GM19372 (cell line): ENCODE measurements at regions not wholly inside any gene's neighbourhood (a gene's known extent, or its start where the extent isn't known, plus 50 kb on each side); places are given as distances from the start of the nearest gene placed in this dataset.

Source experiments
- ATAC-seq: cut with Tn5 transposase; IDR thresholded peaks from one replicate; pipeline ENCODE4 v1.9.1; 2021; ENCODE audit warnings: mild to moderate bottlenecking, low read depth, moderate library complexity; ENCODE audit not compliant: unreplicated experiment

DNA sequence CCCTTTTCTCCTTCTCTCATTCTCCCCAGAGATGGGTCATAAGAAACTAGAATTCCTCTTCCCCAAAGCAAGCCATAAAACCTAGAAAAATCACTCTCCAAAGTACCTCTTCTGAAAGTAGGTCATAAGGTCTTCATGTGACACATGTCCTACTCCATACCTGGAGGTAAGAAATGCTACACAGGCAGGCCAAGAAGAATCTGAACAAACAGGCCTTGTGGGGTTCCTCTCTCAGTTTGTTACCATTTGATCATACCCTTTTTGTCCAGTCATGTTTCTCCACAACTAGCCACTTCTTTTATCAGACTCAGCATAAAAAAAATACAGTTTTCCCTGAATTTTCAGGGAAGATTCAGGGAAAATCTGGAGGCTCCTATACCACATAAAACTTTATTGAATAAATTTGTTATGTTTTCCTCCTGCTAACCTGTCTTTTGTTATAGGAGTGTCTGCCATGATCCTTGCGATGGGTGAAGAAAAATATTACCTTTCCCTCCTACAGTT, 134.4 kb upstream of the LMO4 start:
- no peak for ATAC-seq

DNA sequence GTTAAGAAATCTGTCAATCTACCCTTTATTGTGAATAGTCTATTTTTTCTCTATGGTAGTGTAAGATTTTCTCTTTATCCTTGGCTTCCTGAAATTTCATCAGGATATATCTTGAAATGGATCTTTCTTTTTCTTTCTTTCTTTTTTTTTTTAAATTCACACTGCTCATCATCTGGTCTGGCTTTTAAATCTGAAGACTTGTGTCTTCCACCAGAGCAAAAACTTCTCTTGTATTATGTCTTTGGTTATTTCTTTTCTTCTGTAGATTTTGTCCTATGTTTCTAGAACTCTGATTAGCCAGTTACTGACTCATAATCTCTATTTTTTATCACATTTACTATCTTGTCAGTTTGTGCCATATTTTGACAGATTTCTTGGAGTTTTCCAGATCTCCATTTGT, 133.8 kb upstream of the LMO4 start:
- no peak for ATAC-seq

DNA sequence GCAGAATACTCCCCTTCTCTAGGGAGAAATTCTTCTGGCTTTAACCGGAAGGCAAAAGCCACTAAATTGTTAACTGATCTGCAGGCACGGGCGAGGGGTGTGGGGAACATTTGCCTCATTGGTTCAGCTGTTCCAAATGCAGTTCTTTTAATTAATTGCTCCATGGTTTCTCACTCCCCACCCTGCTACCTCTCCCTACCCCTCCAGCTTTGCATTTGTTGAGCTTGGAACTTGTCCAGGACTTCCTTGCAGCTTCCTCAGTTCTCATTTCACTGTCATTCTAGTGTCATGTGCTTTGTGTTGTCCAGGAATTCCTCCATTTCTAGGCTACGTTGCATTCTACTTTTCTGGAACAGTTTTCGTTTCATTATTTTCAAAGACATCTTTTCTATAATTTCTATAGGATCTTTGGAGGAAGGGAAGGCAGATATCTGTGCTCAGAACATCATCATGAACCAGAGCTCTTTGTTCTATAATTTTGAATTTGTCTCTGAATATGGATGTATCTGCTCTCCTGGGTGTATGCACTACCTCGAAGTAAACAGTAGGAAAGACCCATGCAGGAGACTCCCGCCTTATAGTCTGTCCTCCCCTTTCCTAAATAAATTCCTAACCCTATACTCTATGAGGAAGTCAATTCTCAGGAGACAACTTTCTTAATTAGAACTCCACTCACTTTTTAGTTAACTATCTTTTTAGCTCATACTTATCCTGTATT, 132.4 kb upstream of the LMO4 start:
- ATAC-seq: no peak

DNA sequence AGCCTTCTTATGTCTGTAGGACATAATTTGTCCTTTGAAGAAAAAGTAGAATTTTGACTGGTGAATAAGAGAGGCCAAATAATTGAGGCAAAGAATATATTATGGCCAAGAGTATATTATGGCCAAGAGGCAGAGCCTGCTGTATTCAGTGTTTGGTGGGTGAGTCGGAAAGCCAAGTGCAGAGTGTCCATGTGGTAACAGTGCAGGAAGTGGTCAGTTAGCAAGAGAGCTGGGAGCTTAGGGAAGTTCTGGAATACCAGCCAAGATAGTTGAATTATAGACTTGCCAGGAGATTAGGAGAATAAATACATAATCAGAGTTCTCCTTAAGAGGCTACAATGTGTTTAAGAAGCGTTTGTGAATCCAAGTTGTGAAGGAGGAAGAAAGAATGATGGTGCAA, 131.5 kb upstream of the LMO4 start:
- ATAC-seq: no peak

DNA sequence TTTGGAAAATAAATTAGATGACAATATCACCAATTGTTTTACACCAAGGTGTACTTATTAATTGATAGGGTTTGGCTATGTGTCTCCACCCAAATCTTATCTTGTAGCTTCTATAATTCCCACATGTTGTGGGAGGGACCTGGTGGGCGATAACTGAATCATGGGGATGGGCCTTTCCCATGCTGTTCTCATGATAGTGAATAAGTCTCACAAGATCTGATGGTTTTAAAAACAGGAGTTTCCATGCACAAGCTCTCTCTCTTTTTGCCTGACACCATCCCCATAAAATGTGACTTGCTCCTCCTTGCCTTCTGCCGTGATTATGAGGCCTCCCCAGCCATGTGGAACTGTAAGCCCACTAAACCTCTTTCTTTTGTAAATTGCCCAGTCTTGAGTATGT, 131.0 kb upstream of the LMO4 start:
- ATAC-seq: no peak

DNA sequence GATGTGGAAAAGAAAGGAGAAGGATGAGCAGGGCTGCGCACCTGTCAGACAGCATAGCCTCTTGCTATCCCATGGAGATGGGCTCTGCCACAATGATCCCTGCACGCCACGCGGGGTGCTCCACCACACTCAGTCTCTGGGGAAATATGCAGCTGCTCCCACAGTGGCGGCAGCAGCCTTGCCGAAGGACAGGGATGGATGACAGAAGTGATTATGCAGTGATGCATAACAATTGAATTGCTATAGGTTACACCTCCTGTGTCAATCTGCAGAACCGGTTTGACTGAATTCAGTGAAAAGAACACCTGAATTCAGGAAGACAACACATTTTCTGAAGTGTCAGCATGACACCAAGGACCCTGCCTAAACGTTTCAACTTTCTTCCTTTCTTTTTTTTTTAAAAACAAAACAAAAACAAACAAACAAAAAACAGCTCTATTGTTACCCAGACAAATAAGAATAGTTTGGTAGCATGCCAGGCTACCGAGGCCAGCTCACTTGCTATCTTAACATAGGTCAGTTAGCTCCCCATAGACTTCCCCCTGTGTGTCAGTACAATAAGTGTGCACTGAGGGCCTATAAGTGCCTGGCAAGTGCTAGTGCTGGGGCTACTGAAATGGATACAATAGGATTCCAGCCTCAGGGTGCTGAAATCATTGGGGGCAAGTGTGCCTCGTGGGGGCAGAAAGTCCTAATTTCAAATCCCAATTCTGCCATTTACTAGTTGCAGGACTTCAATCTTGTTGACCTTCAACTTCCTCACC, 127.6 kb upstream of the LMO4 start:
- ATAC-seq: no peak

DNA sequence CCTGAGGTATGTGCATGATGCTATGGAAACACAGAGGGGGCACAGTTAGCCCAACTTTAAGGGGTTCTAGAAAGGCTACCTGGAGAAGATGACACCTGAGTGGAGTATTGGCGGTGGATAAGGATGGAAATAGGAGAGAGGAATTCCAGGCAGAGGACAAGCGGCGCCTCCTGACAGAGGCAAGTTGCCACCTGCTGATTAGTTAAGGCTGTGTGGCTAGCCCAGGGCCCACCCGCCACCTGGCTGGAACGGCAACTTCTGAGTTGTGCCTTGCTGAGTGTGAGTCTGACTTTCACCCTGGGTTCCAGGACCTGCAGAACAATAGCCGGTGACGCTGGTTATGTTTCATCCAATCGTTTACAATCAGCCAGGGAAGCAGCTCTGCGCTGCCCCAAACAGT, 126.9 kb upstream of the LMO4 start:
- no peak for ATAC-seq

DNA sequence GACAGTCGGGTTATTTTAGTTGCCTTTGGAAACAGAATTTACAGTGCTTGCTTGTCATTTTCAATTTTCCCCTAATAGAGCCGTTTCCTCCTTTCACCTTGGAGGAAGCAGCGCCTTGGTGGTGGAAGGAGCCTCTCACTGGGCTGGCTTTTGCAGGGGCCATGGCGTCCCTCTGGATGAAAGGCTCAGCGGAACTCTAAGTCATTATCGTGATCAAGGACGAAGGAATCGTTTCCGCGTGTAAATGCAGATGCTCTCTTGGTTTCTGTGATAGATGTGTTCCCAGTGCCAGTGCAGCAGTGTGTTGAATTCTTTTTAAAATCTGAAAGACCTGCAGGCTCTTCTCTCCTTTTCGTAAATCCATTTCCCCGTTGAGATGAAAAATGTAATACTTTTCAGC, 126.2 kb upstream of the LMO4 start:
- ATAC-seq: no peak

DNA sequence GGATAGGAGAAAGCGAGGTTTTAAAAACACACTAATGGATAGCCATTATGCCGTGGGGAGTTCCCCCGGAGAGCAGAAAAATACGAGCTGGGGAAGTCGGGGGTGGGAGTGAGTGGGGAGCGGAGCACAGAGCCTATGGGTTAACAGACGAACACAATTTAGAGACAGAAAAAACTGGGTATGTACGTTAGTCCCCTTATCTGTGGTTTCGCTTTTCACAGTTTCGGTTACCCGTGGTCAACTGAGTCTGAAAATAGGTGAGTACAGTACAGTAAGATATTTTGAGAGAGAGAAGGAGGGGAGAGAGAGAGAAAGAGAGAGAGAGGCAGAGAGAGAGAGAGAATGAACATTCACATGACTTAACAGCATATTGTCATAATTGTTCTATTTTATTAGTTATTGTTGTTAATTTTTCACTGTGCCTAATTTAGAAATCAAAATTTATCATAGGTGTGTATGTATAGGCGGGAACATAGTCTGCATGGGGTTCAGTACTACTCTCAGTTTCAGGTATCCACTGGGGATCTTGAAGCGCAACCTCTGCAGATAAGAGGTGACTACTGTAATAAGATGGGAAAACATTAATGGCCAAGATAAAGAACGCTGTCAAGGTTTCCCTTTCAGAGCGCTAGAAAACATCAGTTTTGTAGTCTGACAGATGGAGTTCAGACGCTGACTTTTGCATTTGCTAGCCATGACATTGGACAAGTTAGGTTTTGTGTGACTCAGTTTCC, 125.6 kb upstream of the LMO4 start:
- ATAC-seq: peak; percentile 96

DNA sequence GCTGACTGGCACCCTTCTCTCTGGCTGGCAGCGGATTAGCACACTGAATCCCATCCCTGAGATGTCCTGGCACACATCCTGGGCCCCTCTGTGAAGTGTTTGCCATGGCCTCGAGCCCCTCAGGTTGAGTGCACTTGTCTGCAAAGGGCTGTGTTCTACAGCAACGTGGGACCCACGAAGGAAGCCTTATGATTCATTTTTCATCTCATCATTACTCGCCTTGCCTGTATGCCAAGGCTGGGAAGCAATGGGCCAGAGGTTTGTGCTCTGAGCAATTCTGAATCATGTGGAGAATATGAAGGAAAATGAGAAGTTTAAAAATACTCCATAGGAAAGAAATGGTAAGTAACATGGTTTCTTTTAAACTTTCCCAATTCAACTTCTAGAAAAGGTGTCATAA, 124.8 kb upstream of the LMO4 start:
- no peak for ATAC-seq

DNA sequence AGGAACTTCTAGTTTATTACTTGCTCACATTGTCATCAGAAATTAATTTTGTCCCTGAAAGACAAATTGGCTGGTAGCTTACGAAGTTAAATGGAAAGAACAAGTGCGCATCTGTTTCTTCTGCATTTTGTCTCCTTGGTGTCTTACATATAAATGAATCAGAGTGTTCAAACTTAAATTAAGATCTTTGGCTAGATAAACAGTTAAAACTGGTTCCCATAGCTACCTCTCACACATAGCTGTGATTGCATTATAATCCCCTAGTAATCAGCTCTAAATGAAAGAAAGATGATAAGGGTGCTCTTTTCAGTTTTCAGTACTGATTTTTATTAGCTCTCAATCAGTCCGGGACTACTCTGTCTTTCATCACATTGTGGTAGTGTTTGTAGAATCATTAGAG, 124.2 kb upstream of the LMO4 start:
- no peak for ATAC-seq

DNA sequence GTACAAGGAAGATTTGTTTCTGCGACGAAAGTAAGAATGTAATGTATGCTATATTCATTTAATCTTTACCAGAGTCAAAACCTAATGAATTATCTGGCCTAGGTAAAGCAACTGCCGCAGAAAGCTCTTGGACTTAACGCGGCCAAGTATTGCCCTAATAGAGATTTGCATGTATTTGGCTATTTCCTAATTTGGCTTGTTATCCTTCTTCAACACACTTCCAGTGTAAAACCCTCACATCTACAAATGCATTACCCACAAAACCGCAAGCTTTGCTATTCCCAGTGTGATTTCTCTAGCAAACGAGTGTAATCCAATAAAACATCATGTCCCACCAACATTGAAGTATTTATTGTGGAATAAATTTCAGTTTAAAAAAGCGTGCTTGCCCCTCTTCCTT, 123.8 kb upstream of the LMO4 start:
- ATAC-seq: no peak

DNA sequence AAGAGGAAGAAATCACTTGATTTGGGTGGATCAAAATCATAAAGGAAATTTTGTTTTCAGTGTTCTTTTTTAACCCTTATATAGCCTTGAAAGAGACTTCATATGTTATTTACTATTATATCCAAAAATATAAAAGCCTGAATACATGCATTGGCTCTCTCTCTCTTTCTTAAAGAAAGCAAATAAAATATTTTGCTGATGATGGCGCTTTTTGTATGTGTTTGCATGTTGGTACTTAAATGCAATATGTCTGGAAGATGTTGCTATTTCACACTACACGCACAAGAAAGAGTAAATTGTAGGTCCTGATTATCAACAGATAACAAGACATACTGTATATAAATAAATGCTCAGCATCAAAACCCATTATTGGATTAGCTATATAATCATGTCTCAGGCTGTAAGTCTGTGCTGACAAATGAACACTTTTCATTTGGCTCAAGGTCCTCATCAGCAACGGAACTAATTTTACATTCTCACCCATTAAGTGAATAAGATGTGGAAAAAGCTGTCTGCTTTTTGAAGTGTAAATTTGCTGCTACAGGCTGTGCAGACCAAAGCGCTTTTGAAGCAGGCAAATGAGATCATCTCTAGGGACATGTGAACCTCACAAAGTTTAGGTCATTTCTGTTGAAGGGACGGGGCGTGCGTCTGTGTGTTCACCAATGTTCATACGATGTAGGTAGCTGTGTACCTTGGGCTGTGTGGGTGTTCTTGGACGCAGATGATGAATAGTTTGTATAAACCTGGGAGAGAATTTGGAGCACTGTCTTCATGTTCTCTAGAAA, 122.4 kb upstream of the LMO4 start:
- ATAC-seq: no peak

DNA sequence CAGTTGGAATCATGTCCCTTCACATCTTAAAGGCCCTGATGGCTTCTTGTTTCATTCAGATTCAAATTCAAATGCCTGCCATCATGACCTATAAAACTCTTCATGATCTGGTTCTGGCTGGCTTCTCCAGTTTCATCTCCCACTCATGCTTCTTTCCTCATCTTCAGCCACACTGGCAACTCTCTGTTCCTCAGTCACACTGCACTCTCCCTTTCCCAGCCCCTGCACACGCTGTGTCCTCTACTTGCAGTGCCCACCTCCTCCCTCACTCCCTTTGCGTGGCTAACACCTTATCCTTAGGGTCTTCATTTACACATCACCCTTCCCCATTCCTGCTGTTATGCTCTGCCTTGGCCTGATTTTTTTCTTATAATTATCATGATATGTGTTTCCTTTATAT, 120.6 kb upstream of the LMO4 start:
- no peak for ATAC-seq

DNA sequence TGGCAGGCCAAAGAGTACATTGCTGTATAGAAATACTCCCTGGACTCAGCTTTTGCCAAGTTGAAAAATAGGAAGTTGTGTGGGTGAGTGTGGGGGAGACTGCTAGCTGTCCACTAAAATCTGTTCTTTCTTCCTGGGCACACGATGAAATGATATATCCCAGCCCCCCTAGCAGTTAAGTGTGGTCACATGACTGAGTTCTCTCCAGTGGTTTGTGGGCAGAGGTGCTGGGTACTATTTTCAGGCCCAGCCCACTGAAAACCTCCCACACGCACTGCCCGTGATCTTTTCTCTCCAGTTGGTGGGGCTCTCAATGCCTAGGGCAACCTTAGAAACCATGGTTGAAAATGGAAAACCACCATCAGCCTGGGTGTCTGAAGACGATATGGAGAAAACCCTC, 119.7 kb upstream of the LMO4 start:
- ATAC-seq: no peak

DNA sequence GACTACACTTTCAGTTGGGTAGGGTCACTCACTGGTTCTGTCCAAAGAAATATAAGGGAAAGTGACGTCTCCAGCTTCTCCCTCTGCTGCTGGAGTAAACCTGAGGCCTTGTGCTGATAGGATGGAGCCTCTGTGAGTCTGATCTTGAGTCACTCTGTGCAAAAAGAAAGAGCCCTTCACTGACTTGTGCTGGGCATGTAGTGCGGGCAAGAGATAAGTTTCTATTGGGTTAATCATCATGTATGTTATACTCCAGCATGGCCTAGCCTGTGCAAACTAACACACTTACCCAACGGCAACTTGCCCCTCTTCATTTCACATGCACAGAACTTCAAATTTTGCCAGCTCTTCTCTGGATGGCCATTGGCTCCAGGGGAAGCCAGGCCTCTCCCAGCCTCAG, 118.5 kb upstream of the LMO4 start:
- no peak for ATAC-seq

DNA sequence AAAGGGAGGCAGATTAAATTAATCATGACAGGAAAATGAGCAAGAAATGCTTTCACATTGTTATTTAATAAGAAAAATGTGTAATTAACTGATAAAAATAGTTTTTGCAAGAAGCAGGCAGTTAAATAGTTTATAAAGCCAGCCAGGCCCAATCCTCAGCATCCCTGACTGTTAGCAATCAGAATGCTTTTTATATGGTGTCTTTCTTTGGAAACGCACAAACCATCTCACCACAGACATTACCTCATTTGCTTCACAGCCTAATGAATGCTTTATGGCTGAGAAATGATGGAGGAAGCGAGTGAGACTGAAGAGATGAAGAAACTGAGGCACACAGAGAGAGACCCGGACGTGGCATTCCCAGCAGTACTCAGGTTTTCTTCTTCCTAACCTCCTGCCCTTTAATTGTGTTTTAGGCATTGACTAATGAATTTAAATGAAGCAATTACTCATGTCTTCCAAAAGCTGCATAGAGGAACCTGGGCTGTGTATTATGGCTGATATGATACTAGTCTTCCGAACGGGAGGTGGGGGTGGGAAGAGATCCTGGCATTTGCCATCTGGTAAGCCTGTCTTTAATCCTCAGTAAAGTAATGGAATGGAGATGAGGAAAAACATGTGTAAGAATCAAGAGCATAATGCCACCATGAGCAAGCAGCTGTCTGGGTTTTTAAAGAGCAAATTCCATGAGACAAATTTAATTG, 116.1 kb upstream of the LMO4 start:
- no peak for ATAC-seq

DNA sequence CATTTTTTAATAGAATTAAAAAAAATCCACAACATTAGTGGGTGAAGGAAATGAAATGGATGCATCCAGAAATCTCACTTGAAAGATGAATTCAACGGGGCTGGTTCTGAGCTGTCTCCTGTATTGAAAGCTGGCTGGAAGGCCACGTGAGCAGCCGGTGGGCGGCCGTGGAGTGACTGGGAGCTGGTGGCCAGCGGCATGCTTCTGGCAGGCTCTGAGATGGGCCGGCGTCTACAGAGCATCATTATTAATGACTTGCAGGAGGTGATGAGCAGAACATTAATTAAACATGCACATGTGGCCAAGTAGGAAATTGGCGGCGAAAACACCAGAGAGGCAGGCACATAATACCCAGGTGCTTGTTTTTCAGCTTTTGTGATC, 115.6 kb upstream of the LMO4 start:
- no peak for ATAC-seq

DNA sequence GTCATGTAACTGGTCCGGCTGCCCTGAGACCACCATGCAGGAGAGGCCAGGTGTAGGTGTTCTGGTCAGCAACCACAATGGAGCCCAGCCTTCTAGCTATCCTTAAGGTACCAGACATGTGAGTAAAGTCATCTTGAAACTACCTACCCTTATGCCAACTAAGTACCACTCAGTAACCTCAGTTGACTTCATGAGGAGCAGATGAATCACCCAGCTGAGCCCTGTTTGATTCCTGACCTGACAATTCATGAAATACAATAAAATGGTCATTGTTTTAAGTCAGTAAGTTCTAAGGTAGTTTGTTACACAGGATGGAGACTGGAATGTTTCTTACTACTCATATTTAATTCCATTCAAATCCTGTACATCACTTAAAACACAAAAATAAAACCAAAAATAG, 113.1 kb upstream of the LMO4 start:
- no peak for ATAC-seq

DNA sequence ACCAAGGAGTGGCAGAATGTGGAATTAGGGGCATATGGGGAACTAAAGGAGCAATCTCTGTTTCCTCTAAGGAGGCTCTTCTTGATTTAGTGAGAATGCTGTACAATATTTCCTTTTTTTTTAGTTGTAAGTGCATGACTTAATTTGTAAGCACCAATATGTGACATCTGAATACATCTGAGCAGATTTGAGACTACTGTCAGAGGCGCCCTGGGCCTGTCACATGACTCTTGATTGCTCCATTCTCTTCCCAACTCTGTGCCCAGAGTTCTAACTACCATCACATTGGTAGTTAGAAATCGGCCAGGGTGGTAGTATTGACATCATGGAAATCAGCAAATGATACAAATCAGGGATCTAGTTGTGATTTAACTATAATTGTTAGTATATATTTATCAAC, 110.1 kb upstream of the LMO4 start:
- ATAC-seq: no peak
